ENCODE measurements at regions not wholly inside any gene's neighbourhood (a gene's known extent, or its start where the extent isn't known, plus 50 kb on each side); places are given as distances from the start of the nearest gene placed in this dataset.

GRCh38 chr5:56451742-56452141 lies 218.6 kb upstream of the ANKRD55 start:
- DNase-seq: no peak

DNA sequence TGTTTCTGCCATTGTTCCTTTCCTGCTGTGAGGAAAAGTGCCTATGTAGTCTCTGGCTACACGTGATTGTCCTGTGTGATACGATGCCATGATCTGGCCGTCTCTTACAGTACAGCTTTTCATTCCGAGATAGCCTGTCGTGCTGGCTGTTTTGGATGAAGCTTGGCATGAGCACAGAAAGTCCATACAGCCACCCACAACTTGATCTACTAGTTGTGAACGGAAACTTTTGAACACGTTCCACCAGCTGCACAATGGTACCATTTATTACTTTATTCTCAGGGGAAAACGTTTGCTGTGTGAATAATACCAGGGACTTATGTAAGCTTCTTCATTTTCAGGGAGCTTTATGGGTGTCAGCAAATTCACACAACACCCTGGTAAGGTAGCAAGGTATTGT lies 217.6 kb upstream of the ANKRD55 start:
- no peak for DNase-seq

DNA sequence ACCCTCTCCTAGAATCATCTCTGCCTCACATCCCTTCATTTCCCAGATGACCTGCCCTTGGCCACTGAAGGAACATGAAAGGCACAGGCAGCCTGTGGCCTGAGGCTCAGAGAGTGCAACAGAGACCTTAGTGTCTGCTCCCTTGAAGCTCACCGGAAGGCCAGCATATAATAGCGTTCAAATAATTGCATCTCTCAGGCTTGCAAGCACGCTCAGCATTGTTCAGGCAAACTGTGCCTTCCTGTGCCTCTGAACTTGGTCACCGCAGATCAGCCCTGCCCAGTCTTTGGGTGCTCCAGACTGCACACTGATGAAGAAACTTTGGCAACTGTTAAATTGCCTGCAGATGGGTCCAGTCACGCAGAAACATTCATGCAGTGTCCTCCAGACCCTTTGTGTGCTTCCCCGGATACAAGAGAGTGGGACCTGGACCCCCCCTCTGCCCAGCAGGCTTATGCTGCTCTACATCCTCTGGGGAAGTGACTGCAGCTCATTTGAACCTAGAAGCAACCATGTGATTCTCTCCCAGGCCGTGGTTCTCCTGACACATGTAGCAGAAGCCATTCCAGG lies 216.0 kb upstream of the ANKRD55 start:
- DNase-seq: no peak

DNA sequence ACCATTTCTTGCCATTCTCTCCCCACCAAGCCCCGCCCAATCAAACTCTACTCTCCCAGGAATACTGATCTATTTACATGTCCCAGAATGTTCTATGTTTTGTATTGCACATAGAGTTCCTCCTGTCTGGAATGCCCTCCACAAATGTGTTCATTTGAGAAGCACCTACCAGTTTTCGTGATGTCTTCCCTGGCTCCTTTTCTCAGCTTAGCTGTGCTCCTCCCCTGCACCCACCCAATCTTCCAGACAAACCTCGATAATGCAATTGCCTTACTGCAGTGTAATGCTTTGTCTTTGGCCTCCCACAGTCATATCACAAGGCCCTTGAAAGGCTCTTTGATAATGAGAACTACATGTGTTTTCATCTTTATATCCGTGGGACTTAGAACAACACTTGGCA lies 214.5 kb upstream of the ANKRD55 start:
- no peak for DNase-seq

GRCh38 chr5:56447232-56447631 lies 214.1 kb upstream of the ANKRD55 start:
- DNase-seq: no peak

GRCh38 chr5:56446728-56447127 lies 213.6 kb upstream of the ANKRD55 start:
- no peak for DNase-seq

DNA sequence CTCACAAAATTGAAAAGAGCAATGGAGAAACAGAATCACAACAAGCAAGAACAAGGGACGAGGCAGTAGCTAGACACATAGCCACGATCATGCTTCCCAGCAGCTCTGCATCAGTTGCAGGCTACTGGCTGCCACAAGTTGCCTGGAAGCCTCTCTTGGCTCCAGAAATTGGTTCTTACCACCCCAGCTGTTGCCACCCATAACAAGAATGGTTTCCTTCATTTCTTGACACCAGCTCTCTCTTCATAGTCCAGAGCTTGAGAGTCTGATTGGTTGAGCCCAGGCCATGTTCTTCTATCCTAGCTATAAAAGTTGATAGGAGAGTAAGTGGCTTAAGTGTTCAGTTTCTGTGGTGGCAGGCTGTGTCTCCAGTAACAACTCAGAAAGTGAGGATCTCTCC lies 210.7 kb upstream of the ANKRD55 start:
- DNase-seq: no peak

- no peak for DNase-seq
Measured at GRCh38 chr5:56440871-56441740, 208.0 kb upstream of the ANKRD55 start.

DNA sequence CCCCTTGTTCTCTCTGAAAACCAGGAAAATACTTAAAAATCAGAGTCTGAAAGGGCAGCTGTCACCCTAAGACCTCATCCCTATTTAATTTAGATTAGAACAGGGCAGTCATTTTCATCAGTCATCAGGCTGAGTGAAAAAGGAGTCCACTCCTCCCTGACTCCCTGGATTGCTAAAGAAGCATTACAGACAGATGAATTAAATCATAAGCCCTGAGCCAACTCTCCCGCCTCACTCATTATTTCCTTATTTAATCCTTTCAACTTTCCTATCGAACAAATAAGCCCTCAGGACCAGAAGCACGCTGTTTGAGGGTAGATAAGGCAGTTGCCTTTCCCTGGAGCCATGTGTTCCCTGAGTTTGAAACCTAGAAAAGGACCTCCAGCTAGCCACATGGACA lies 201.9 kb upstream of the ANKRD55 start:
- no peak for DNase-seq

GRCh38 chr5:56433039-56433617 lies 200.0 kb upstream of the ANKRD55 start:
- no peak for DNase-seq

- DNase-seq: no peak
Measured at GRCh38 chr5:56432321-56432720, 199.2 kb upstream of the ANKRD55 start.

DNA sequence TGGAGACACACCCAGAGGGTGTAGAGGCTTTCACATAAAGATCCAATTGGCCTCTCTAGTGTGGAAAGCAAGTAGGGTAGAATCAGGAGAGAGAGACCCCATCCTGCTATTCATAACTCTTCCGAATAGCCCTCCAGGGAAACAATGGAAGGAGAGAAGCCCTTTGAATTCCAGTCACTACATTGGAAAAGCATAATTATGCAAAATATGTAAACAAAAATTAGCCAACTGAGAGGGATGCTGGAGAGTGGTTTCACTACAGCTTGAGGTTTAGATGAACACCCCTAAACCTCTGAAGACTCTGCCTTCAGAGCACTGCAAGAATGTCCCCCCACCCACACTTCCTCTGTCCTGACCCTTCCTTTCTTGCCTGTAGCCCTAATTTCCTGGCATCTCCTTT lies 197.3 kb upstream of the ANKRD55 start:
- no peak for DNase-seq

- DNase-seq: no peak
Measured at GRCh38 chr5:56429110-56429561, 196.0 kb upstream of the ANKRD55 start.

DNA sequence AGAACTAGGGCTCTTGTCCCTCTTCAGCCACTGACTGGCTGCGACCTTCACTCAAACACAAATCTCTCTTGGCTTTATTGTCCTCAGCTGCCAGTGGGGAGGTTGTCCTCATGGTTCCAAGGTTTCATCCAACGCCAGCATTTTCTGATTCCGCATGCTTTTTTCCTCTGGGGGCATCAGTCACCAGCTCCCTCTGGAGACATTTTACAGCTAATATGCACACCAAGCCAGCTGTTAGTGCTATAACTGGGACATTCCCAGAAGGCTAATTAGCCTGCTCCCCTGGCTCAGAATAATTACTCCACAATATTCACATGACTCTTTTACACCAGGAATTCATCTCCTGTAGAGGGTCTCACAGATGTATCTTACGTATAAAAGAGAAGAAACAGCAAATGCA lies 193.6 kb upstream of the ANKRD55 start:
- no peak for DNase-seq

DNA sequence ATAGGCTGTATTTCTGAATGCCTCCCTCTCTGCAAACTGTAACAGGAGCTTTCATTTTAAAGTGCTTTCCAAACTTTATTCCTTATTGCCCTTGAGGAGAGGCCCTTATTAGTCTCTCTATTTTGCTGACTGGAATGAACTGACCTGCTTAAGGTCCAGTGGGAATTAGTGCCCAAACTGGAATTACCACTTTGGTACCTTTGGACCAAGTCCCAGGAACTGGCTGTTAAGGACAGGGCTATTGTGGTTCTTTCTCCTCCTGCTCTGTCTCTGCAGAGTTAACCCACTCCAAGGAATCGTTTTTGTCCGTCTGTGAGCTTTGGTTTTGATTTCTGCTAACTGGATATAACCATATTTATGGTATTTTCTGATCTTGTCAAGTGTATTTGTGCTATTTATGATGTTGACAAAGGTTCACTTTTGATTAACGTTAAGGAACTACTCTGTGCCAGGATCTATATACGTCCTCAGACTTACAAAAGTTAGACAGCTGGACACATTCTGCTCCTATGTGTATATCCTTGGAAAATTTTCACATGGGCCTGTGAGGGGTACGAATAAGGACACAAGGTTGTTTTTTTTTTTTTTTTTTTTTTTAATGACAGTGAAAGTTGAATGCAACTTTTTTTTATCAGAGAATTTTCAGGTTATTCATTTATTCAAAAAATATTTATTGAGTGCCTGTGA lies 189.1 kb upstream of the ANKRD55 start:
- DNase-seq: no peak

DNA sequence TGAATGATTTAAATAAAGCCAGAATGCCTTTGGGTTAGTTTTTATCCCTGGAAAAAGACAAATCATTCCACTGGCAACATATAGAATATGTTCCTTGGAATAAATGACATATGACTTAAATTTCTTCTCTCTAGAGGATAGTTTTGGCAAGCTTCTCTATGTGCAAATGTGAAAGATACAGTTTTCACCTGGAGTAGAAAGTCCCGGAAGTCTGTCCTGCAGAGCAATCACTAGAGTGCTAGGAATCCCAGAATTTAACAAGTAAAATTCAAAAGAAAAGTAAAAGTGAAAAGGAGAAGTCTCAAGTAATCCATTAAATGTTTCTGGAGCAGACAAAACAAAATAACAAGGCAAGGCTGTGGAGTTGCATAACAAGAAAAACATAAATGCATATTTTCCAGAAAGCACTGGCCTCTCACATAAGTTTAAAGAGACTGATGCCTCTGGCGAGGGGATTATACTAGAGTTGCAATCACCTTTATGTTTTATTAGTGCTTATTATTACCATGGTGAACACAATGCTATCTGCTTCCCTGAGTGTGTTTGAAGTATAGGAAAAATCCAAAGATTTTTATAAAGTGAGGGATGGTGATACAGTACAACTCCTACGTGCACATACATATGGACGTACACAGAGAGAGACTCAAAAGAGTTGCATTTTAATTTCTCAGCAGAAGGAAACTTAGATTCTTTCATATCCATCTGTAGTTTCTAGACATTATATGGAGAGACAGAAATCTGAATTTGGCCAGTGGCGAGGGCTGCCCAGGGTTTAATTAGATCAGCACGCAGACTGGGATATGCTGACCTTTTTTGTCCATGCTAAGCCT lies 188.3 kb upstream of the ANKRD55 start:
- DNase-seq: no peak

DNA sequence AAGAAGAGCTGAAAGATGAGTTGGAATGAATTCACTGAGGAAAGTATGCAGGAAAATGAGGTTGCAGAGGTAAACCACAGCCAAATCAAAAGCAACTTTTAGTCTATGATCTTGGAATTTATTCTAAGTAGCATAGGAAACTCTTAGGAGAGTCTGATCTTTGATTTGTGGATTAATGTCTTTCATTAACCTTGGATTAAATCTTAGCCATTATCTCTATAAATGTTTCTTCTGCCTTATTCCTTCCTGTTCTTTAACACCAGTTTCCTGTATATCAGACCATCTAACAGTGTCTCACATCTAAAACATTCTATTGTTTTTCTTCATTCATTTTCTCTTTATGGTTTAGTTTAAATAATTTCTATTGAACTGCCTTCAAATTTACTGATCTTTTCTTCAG lies 187.2 kb upstream of the ANKRD55 start:
- no peak for DNase-seq

GRCh38 chr5:56419667-56420066 lies 186.5 kb upstream of the ANKRD55 start:
- DNase-seq: no peak

DNA sequence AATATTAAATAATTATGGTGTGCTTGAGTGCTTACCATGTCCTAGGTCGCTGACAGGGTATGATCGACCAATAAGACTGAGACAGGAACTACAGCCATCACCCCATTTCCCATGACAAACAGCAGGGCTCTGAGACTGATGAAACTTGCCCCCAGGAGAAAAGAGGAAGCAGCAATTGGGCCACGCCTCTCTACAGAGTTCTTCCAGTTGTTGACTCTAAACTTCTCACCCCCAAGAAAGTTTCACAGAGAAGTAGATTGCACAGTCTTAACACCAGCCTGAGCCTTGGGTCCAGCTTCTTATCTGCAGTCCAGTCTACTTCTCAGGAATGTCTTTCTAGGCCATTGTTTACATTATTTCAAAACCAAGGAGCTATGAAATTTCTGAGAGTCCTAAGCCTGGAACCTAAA lies 182.2 kb upstream of the ANKRD55 start:
- peak; percentile 7 for DNase-seq

DNA sequence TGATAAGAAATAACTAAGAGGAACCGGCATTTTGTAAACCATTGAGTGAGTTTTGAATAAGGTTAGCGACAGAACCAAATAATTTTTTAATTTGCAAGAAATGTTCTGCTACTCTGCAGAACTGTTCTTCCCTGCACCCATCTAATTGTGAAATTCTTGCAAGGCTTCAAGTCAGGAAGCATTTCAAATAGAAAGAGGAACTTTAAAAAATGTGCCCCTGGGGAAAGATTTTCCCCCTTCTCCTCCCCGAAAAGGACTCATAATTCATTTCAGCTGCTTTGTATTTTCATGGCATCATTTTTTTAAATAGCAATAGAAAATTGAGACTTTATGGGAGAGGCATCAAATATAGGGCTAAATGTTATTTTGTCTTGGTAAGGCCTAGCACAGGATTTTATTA lies 180.9 kb upstream of the ANKRD55 start:
- no peak for DNase-seq

- no peak for DNase-seq
Measured at GRCh38 chr5:56413546-56413945, 180.4 kb upstream of the ANKRD55 start.

- DNase-seq: peak; percentile 15
Measured at GRCh38 chr5:56412601-56413379, 179.7 kb upstream of the ANKRD55 start.

Measured in CD4-positive, alpha-beta T cell treated with Interleukin-6 for 4 hours (primary cell).